ENCODE measurements at regions not wholly inside any gene's neighbourhood (a gene's known extent, or its start where the extent isn't known, plus 50 kb on each side); places are given as distances from the start of the nearest gene placed in this dataset.

GRCh38 chr11:13101644-13102512 lies 92.8 kb downstream of the RASSF10 start:
- Histone ChIP-seq H3K27me3 (no peaks in the 10 kb centered on the region), H3K36me3 (no peaks in the 10 kb centered on the region), H3K4me1 (no peaks in the 10 kb centered on the region), H3K27ac (no peak overlapping the region), H3K4me3 (no peak overlapping the region), H3K9me3 (no peaks in the 10 kb centered on the region)
- TF ChIP-seq CTCF (IDR thresholded peaks at IDR 0.05) = no peak
- DNase-seq (ENCODE audit: low spot score in 2 of 2) = no peak
- intact Hi-C loops (cut with DNase I) = no loop called here

- Histone ChIP-seq H3K4me3 (no peak overlapping the region), H3K36me3 (no peaks in the 10 kb centered on the region), H3K4me1 (no peaks in the 10 kb centered on the region), H3K9me3 (no peaks in the 10 kb centered on the region), H3K27ac (no peak overlapping the region), H3K27me3 (no peaks in the 10 kb centered on the region)
- intact Hi-C loops (cut with DNase I) = no loop called here
- TF ChIP-seq CTCF (IDR thresholded peaks at IDR 0.05) = no peak
- DNase-seq (ENCODE audit: low spot score in 2 of 2) = no peak
Observed at GRCh38 chr11:13102513-13102840, 93.4 kb downstream of the RASSF10 start.

- no peaks in the 10 kb centered on the region for H3K36me3 ChIP-seq
- DNase-seq (ENCODE audit: low spot score in 2 of 2) = no peak
- no peak overlapping the region for H3K27ac ChIP-seq
- intact Hi-C loops (cut with DNase I) = no loop called here
- H3K9me3 ChIP-seq = no peaks in the 10 kb centered on the region
- TF ChIP-seq CTCF (IDR thresholded peaks at IDR 0.05) = no peak
- H3K27me3 ChIP-seq = no peaks in the 10 kb centered on the region
- H3K4me3 ChIP-seq = no peak overlapping the region
- H3K4me1 ChIP-seq = no peaks in the 10 kb centered on the region
Observed at GRCh38 chr11:13102865-13103539, 93.9 kb downstream of the RASSF10 start.

- Histone ChIP-seq H3K4me3 (no peak overlapping the region), H3K36me3 (no peaks in the 10 kb centered on the region), H3K9me3 (no peaks in the 10 kb centered on the region), H3K27ac (no peak overlapping the region), H3K4me1 (no peaks in the 10 kb centered on the region), H3K27me3 (no peaks in the 10 kb centered on the region)
- no peak for DNase-seq (ENCODE audit: low spot score in 2 of 2)
- no peak for TF ChIP-seq CTCF (IDR thresholded peaks at IDR 0.05)
- intact Hi-C loops (cut with DNase I) = no loop called here
Observed at GRCh38 chr11:13103962-13104554, 94.9 kb downstream of the RASSF10 start.

GRCh38 chr11:13104619-13105236 lies 95.6 kb downstream of the RASSF10 start:
- no peak overlapping the region for H3K4me3 ChIP-seq
- no peaks in the 10 kb centered on the region for H3K4me1 ChIP-seq
- no peak overlapping the region for H3K27ac ChIP-seq
- no peaks in the 10 kb centered on the region for H3K9me3 ChIP-seq
- intact Hi-C loops (cut with DNase I) = no loop called here
- TF ChIP-seq CTCF (IDR thresholded peaks at IDR 0.05) = no peak
- H3K36me3 ChIP-seq = no peaks in the 10 kb centered on the region
- DNase-seq (ENCODE audit: low spot score in 2 of 2) = no peak
- no peaks in the 10 kb centered on the region for H3K27me3 ChIP-seq
